ENCODE measurements at regions not wholly inside any gene's neighbourhood (a gene's known extent, or its start where the extent isn't known, plus 50 kb on each side); places are given as distances from the start of the nearest gene placed in this dataset.

DNA sequence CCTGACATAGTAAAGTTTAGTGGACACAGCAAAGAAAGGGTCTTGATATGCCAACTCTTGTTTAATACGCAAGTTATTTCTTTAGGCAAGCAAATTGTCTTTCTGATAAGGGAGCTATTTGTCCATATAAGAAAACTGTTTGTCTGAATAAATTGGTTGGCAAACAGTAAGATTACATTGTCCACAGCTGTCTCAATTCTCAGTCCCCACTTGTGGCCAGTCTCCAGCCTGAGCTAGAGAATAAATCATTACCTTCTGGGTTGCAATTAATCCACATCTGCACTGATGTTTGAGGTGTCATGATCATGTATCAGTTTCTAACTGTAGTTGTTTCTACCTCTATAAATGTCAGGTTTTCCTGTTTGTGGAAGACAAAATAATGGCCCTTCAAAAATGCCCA is 60.0 kb upstream of the TNR start:
- no peak for DNase-seq
- H2AK5ac ChIP-seq (ENCODE audit: low read length), result no peak overlapping the region
- no peak overlapping the region for H3K9ac ChIP-seq (ENCODE audit: low read length)
- H3K4me2 ChIP-seq (ENCODE audit: low read length), result no peak overlapping the region
- H3K4ac ChIP-seq (ENCODE audit: low read depth, low read length), result no peak overlapping the region
- H4K8ac ChIP-seq (ENCODE audit: low read depth, low read length), result no peak overlapping the region
- no peak overlapping the region for H2BK120ac ChIP-seq (ENCODE audit: insufficient read depth, low read length, poor library complexity)
- H2BK12ac ChIP-seq (ENCODE audit: low read length), result no peak overlapping the region
- no peaks in the 10 kb centered on the region for H3K27me3 ChIP-seq (ENCODE audit: insufficient read depth, low read length)
- no peaks in the 10 kb centered on the region for H3K4me1 ChIP-seq (ENCODE audit: control insufficient read depth in 1 of 2, insufficient read depth in 2 of 2, low read length in 2 of 2)
- H3K27ac ChIP-seq (ENCODE audit: low read depth, low read length), result no peak overlapping the region
- no peak overlapping the region for H4K12ac ChIP-seq (ENCODE audit: low read depth, low read length)
- H2AFZ ChIP-seq (ENCODE audit: insufficient read depth, low read length, poor library complexity), result no peak overlapping the region
- H3K9me3 ChIP-seq (ENCODE audit: insufficient read depth, low read depth, low read length), result no peaks in the 10 kb centered on the region
- no peak overlapping the region for H3K23ac ChIP-seq (ENCODE audit: low read length)
- H3K18ac ChIP-seq (ENCODE audit: low read length), result no peak overlapping the region
- no peaks in the 10 kb centered on the region for H3K79me1 ChIP-seq (ENCODE audit: low read length)
- no peak overlapping the region for H2BK5ac ChIP-seq (ENCODE audit: low read depth, low read length, poor library complexity)
- H3K14ac ChIP-seq (ENCODE audit: low read length), result no peak overlapping the region
- no peak overlapping the region for H4K91ac ChIP-seq (ENCODE audit: low read depth, low read length)
- no peaks in the 10 kb centered on the region for H3K79me2 ChIP-seq (ENCODE audit: control insufficient read depth, insufficient read depth, low read length, poor library complexity)
- WGBS (ENCODE audit: extremely low coverage, insufficient coverage, insufficient read length), result no CpG with 5 or more reads among the region's 1 CpG
- H3K4me3 ChIP-seq (ENCODE audit: low read depth, low read length), result no peak overlapping the region
- no peaks in the 10 kb centered on the region for H3K36me3 ChIP-seq (ENCODE audit: control insufficient read depth in 1 of 2, insufficient read depth in 2 of 2, low read length in 2 of 2)

DNA sequence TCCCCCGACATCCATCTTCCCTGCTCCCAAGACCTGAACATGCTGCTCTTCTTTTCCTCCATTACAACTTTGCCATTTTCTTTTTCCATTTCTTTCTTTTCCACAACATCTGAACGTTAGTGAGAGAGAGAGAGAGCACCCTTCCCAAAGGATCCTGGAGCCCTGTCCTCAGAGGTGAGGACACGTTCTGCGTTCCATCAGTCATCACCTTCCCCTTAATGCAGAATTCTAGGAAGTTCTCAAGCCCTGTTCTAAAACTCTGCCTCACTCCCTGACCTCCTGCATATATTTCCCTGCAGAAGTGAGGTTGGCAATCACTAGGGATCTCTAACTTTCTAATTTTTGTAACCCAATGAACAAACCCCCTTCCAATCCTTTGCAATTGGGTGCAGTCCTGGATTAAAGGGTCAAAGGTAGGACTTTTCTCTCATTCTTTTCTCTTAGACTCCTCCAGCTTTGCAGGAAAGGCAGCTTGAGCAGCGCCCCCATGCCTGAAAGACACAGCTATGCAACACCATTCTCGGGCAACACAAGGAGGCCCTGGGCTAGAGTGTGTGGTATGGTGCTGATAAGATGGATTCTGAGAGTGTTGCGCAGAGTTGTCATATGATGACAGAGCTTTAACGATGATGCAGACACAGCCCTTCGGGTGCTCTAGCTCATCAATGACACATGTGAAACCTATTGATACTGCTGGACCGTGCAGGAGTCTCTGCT is 59.2 kb upstream of the TNR start:
- Histone ChIP-seq H3K79me1 (ENCODE audit: low read length) (no peaks in the 10 kb centered on the region), H3K9ac (ENCODE audit: low read length) (no peak overlapping the region), H3K79me2 (ENCODE audit: control insufficient read depth, insufficient read depth, low read length, poor library complexity) (no peaks in the 10 kb centered on the region), H3K4me1 (ENCODE audit: control insufficient read depth in 1 of 2, insufficient read depth in 2 of 2, low read length in 2 of 2) (no peaks in the 10 kb centered on the region), H4K8ac (ENCODE audit: low read depth, low read length) (no peak overlapping the region), H3K9me3 (ENCODE audit: insufficient read depth, low read depth, low read length) (no peaks in the 10 kb centered on the region), H3K4ac (ENCODE audit: low read depth, low read length) (no peak overlapping the region), H3K4me2 (ENCODE audit: low read length) (no peak overlapping the region), H3K18ac (ENCODE audit: low read length) (no peak overlapping the region), H2BK12ac (ENCODE audit: low read length) (no peak overlapping the region), H2AFZ (ENCODE audit: insufficient read depth, low read length, poor library complexity) (no peak overlapping the region), H3K36me3 (ENCODE audit: control insufficient read depth in 1 of 2, insufficient read depth in 2 of 2, low read length in 2 of 2) (no peaks in the 10 kb centered on the region), H2BK5ac (ENCODE audit: low read depth, low read length, poor library complexity) (no peak overlapping the region), H3K27me3 (ENCODE audit: insufficient read depth, low read length) (no peaks in the 10 kb centered on the region), H3K23ac (ENCODE audit: low read length) (no peak overlapping the region), H4K91ac (ENCODE audit: low read depth, low read length) (no peak overlapping the region), H2BK120ac (ENCODE audit: insufficient read depth, low read length, poor library complexity) (no peak overlapping the region), H2AK5ac (ENCODE audit: low read length) (no peak overlapping the region), H3K27ac (ENCODE audit: low read depth, low read length) (no peak overlapping the region), H4K12ac (ENCODE audit: low read depth, low read length) (no peak overlapping the region), H3K4me3 (ENCODE audit: low read depth, low read length) (no peak overlapping the region), H3K14ac (ENCODE audit: low read length) (no peak overlapping the region)
- peak in 1 of 2 donors; percentile 47 for DNase-seq
- no CpG with 5 or more reads among the region's 10 CpGs for WGBS (ENCODE audit: extremely low coverage, insufficient coverage, insufficient read length)

DNA sequence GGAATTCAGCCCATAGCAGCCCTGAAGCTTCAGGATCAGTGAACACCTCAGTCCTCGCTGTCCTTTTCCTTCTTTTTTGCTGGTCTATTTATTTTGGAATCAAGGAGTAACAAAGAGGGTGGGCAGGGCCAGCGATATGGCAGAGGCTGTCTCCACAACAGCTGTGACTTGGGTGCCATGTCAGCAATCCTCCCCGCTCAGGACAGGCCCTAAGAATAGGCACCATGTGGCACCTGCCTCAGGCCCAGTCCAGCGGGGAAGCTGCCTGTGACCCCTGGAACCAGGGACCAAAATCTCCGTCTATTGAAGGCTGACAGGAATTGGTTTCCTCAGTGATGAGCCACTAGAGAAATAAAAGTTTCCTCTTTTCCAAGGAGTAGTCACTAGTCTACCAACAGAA is 58.6 kb upstream of the TNR start:
- no peak overlapping the region for H3K4ac ChIP-seq (ENCODE audit: low read depth, low read length)
- H3K14ac ChIP-seq (ENCODE audit: low read length), result no peak overlapping the region
- H4K12ac ChIP-seq (ENCODE audit: low read depth, low read length), result no peak overlapping the region
- H3K18ac ChIP-seq (ENCODE audit: low read length), result no peak overlapping the region
- H3K4me2 ChIP-seq (ENCODE audit: low read length), result no peak overlapping the region
- no peak overlapping the region for H2BK12ac ChIP-seq (ENCODE audit: low read length)
- WGBS (ENCODE audit: extremely low coverage, insufficient coverage, insufficient read length), result no CpG with 5 or more reads among the region's 5 CpGs
- H2BK5ac ChIP-seq (ENCODE audit: low read depth, low read length, poor library complexity), result no peak overlapping the region
- no peak overlapping the region for H3K9ac ChIP-seq (ENCODE audit: low read length)
- DNase-seq, result no peak
- no peaks in the 10 kb centered on the region for H3K4me1 ChIP-seq (ENCODE audit: control insufficient read depth in 1 of 2, insufficient read depth in 2 of 2, low read length in 2 of 2)
- H3K4me3 ChIP-seq (ENCODE audit: low read depth, low read length), result no peak overlapping the region
- H3K9me3 ChIP-seq (ENCODE audit: insufficient read depth, low read depth, low read length), result no peaks in the 10 kb centered on the region
- no peak overlapping the region for H4K8ac ChIP-seq (ENCODE audit: low read depth, low read length)
- no peak overlapping the region for H3K27ac ChIP-seq (ENCODE audit: low read depth, low read length)
- no peak overlapping the region for H4K91ac ChIP-seq (ENCODE audit: low read depth, low read length)
- H2AK5ac ChIP-seq (ENCODE audit: low read length), result no peak overlapping the region
- no peaks in the 10 kb centered on the region for H3K36me3 ChIP-seq (ENCODE audit: control insufficient read depth in 1 of 2, insufficient read depth in 2 of 2, low read length in 2 of 2)
- H3K23ac ChIP-seq (ENCODE audit: low read length), result no peak overlapping the region
- H2AFZ ChIP-seq (ENCODE audit: insufficient read depth, low read length, poor library complexity), result no peak overlapping the region
- H3K27me3 ChIP-seq (ENCODE audit: insufficient read depth, low read length), result no peaks in the 10 kb centered on the region
- no peaks in the 10 kb centered on the region for H3K79me1 ChIP-seq (ENCODE audit: low read length)
- no peaks in the 10 kb centered on the region for H3K79me2 ChIP-seq (ENCODE audit: control insufficient read depth, insufficient read depth, low read length, poor library complexity)
- H2BK120ac ChIP-seq (ENCODE audit: insufficient read depth, low read length, poor library complexity), result no peak overlapping the region

DNA sequence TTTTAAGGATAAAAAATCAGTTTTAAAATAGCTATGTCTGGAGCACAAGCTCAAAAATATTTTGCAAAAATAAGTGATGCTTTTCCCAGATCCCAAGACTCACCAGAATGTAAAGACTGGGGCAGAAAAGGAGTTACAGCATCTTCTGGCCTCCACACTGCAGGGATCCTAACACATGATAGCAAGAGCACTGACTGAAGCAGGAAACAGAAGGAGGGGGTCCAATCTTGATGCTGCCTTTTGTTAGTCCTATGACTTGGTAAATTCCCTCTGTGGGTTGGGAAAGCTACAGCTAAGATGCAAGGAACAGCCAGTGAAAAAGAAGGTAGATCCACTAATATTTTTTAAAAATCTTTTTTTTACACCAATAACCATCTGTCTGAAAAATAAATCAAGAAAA is 54.2 kb upstream of the TNR start:
- no peak overlapping the region for H3K4ac ChIP-seq (ENCODE audit: low read depth, low read length)
- no peak for DNase-seq
- no peak overlapping the region for H3K27ac ChIP-seq (ENCODE audit: low read depth, low read length)
- no peak overlapping the region for H2AK5ac ChIP-seq (ENCODE audit: low read length)
- no peak overlapping the region for H3K23ac ChIP-seq (ENCODE audit: low read length)
- no peak overlapping the region for H3K4me2 ChIP-seq (ENCODE audit: low read length)
- H3K14ac ChIP-seq (ENCODE audit: low read length), result no peak overlapping the region
- H2BK120ac ChIP-seq (ENCODE audit: insufficient read depth, low read length, poor library complexity), result no peak overlapping the region
- no peak overlapping the region for H4K8ac ChIP-seq (ENCODE audit: low read depth, low read length)
- no peak overlapping the region for H3K4me3 ChIP-seq (ENCODE audit: low read depth, low read length)
- H3K79me2 ChIP-seq (ENCODE audit: control insufficient read depth, insufficient read depth, low read length, poor library complexity), result no peaks in the 10 kb centered on the region
- no peaks in the 10 kb centered on the region for H3K4me1 ChIP-seq (ENCODE audit: control insufficient read depth in 1 of 2, insufficient read depth in 2 of 2, low read length in 2 of 2)
- H3K9me3 ChIP-seq (ENCODE audit: insufficient read depth, low read depth, low read length), result no peaks in the 10 kb centered on the region
- H3K27me3 ChIP-seq (ENCODE audit: insufficient read depth, low read length), result no peaks in the 10 kb centered on the region
- H4K12ac ChIP-seq (ENCODE audit: low read depth, low read length), result no peak overlapping the region
- H2AFZ ChIP-seq (ENCODE audit: insufficient read depth, low read length, poor library complexity), result no peak overlapping the region
- H3K79me1 ChIP-seq (ENCODE audit: low read length), result no peaks in the 10 kb centered on the region
- H4K91ac ChIP-seq (ENCODE audit: low read depth, low read length), result no peak overlapping the region
- no peak overlapping the region for H3K18ac ChIP-seq (ENCODE audit: low read length)
- H2BK5ac ChIP-seq (ENCODE audit: low read depth, low read length, poor library complexity), result no peak overlapping the region
- H3K9ac ChIP-seq (ENCODE audit: low read length), result no peak overlapping the region
- H3K36me3 ChIP-seq (ENCODE audit: control insufficient read depth in 1 of 2, insufficient read depth in 2 of 2, low read length in 2 of 2), result no peaks in the 10 kb centered on the region
- no peak overlapping the region for H2BK12ac ChIP-seq (ENCODE audit: low read length)
